Kidney epithelial cell (primary cell): ENCODE measurements at regions not wholly inside any gene's neighbourhood (a gene's known extent, or its start where the extent isn't known, plus 50 kb on each side); places are given as distances from the start of the nearest gene placed in this dataset.

ENCODE experiments used
- DNase-seq: peaks from one replicate; pipeline ENCODE4 v3.0.0-alpha.2; 2010; ENCODE audit warnings: low read depth
- H3K27me3 ChIP-seq: 2 replicates; pipeline ENCODE4 v1.6.0; 2011; ENCODE audit warnings: low read length; ENCODE audit not compliant: control insufficient read depth, insufficient read depth
- H3K36me3 ChIP-seq: 2 replicates; pipeline ENCODE4 v1.5.1; 2011; ENCODE audit warnings: low read length; ENCODE audit not compliant: control insufficient read depth, insufficient read depth
- H3K4me3 ChIP-seq: 2 replicates; pipeline ENCODE4 v1.5.1; 2011; ENCODE audit warnings: low read depth, mild to moderate bottlenecking, control low read depth, low read length
- CTCF ChIP-seq: IDR thresholded peaks from 2 replicates; pipeline ENCODE4 v1.5.1; 2011; ENCODE audit warnings: mild to moderate bottlenecking, moderate library complexity, low read length, control low read depth, inconsistent platforms; ENCODE audit not compliant: insufficient read depth, poor library complexity, severe bottlenecking

GRCh38 chr6:139994998-139995397 is 620.5 kb upstream of the CITED2 start:
- Histone ChIP-seq H3K4me3 (no peak overlapping the region), H3K27me3 (no peaks in the 10 kb centered on the region), H3K36me3 (no peaks in the 10 kb centered on the region)
- no peak for DNase-seq
- no peak for TF ChIP-seq CTCF

DNA sequence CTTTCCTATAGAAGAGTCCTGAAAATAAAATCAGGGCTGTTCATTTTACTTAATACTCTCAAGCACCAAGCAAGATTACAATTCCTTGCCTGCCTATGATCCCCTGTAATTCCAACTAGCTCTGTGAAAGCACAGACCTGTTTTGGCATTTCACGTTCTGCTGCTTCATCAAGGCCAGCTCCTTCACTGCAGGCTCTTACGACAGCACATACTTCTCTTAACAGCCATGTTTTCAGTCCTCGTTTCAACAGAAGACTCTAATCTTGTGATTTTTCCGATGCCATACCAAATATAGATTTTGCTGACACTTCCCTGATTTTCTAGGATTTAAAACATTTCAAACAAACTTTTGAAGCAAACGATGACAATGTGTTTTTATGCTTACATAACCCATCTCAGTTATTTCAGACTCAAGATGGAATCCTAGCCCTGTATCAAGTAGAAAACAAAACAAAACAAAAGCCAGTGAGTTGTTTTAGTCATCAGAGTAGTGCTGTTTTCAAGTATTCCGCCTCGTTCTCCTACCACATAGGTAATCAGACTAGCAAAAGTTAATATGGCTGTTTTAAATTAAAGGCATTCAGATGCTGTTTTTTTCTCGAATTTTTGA is 616.5 kb upstream of the CITED2 start:
- TF ChIP-seq CTCF, result no peak
- Histone ChIP-seq H3K36me3 (no peaks in the 10 kb centered on the region), H3K27me3 (no peaks in the 10 kb centered on the region), H3K4me3 (no peak overlapping the region)
- no peak for DNase-seq

- TF ChIP-seq CTCF, result no peak
- Histone ChIP-seq H3K27me3 (no peaks in the 10 kb centered on the region), H3K4me3 (no peak overlapping the region), H3K36me3 (no peaks in the 10 kb centered on the region)
- DNase-seq, result no peak
Measured at GRCh38 chr6:139990026-139990686, 615.7 kb upstream of the CITED2 start.

GRCh38 chr6:139988685-139989084 is 614.2 kb upstream of the CITED2 start:
- Histone ChIP-seq H3K27me3 (no peaks in the 10 kb centered on the region), H3K4me3 (no peak overlapping the region), H3K36me3 (no peaks in the 10 kb centered on the region)
- no peak for DNase-seq
- no peak for TF ChIP-seq CTCF

- H3K27me3 ChIP-seq, result no peaks in the 10 kb centered on the region
- no peaks in the 10 kb centered on the region for H3K36me3 ChIP-seq
- no peak overlapping the region for H3K4me3 ChIP-seq
- no peak for TF ChIP-seq CTCF
- no peak for DNase-seq
Measured at GRCh38 chr6:139987091-139987490, 612.6 kb upstream of the CITED2 start.
